Right atrium auricular region (tissue), 2 donors: ENCODE measurements at regions not wholly inside any gene's neighbourhood (a gene's known extent, or its start where the extent isn't known, plus 50 kb on each side); places are given as distances from the start of the nearest gene placed in this dataset.

Experiments used
- DNase-seq: peaks from one replicate; pipeline ENCODE4 v3.0.0-alpha.2; 2019; ENCODE audit warnings: low spot score
- H3K27ac ChIP-seq, 2 donors: fragments of 200-600 bp; sonication (generic); 1 replicate in 1 of 2; 2 replicates in 1 of 2; pipeline ENCODE4 v1.5.1; 2016 to 2019
- H3K27me3 ChIP-seq, 2 donors: fragments of 200-600 bp; sonication (generic); one replicate each; pipeline versions ENCODE4 v1.5.1 to v1.6.0; 2017 to 2019
- H3K36me3 ChIP-seq: fragments of 200-600 bp; sonication (generic); one replicate; pipeline ENCODE4 v1.5.1; 2016
- H3K4me1 ChIP-seq, 2 donors: fragments of 200-600 bp; sonication (generic); one replicate each; pipeline versions ENCODE4 v1.5.1 to v1.6.0; 2017 to 2019
- H3K4me3 ChIP-seq, 2 donors: fragments of 200-600 bp; sonication (generic); 1 replicate in 1 of 2; 2 replicates in 1 of 2; pipeline ENCODE4 v1.5.1; 2017 to 2019; ENCODE audit warnings: mild to moderate bottlenecking in 1 of 2, moderate library complexity in 1 of 2
- H3K9me3 ChIP-seq, 2 donors: fragments of 200-600 bp; sonication (generic); one replicate each; pipeline ENCODE4 v1.5.1; 2019
- CTCF ChIP-seq, 2 donors: fragments of 200-600 bp; sonication (generic); IDR thresholded peaks; one replicate each; pipeline ENCODE4 v1.5.1; 2019; ENCODE audit warnings: antibody characterized with exemption in 2 of 2

GRCh38 chr7:112996331-112996871, 90.2 kb downstream of the GPR85 start:
- Histone ChIP-seq H3K27ac (peak overlapping the region in 1 of 2 donors; percentile 90), H3K4me3 (no peak overlapping the region), H3K36me3 (no peaks in the 10 kb centered on the region), H3K27me3 (no peaks in the 10 kb centered on the region), H3K4me1 (no peaks in the 10 kb centered on the region), H3K9me3 (no peaks in the 10 kb centered on the region)
- no peak for DNase-seq
- no peak for TF ChIP-seq CTCF (IDR thresholded peaks at IDR 0.05)

DNA sequence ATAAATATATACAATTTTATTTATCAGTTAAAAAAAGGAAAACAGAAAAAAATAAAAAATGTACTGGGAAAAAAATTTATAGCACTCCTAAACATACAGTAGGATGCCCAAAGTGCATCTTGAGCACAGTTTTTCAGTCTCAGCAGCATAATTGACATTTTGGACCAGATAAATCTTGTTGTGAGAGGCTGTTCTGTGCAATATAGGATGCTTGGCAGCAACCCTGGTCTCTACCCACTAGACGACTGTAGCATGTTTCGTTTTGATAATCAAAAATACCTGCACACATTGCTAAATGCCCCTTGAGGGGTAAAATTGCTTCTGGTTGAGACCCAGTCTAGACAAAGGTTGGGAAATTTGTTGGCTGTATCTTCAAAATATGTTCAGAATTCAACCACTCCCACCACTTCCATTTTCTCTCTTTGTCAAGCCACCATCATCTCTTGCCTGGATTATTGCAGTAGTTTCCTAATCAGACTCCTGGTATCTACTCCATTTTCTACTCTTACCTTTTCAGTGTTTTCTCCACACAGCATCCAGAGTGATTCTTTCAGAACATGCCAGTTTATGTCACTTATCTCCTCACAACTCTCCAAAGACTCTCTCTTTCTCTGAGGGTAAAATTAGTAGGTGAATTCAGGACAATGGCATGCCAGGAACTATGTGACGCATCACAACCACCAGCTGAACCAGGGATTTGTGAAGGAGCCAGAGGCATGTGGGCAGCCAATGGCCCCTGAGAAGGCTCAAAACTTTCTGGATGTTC, 91.4 kb downstream of the GPR85 start:
- no peak for TF ChIP-seq CTCF (IDR thresholded peaks at IDR 0.05)
- DNase-seq = no peak

GRCh38 chr7:112994656-112995055, 92.0 kb downstream of the GPR85 start:
- no peak for DNase-seq
- Histone ChIP-seq H3K27ac (peak overlapping the region; percentile 58 to 90), H3K36me3 (no peaks in the 10 kb centered on the region), H3K9me3 (no peaks in the 10 kb centered on the region), H3K27me3 (no peaks in the 10 kb centered on the region), H3K4me1 (no peaks in the 10 kb centered on the region), H3K4me3 (peak overlapping the region; percentile 33 to 49)
- no peak for TF ChIP-seq CTCF (IDR thresholded peaks at IDR 0.05)

More for the DNA sequence above, 91.4 kb downstream of the GPR85 start:
- Histone ChIP-seq H3K9me3 (no peaks in the 10 kb centered on the region), H3K4me1 (no peaks in the 10 kb centered on the region), H3K27me3 (no peaks in the 10 kb centered on the region), H3K4me3 (peak overlapping the region; percentile 33 to 49), H3K36me3 (no peaks in the 10 kb centered on the region), H3K27ac (peak overlapping the region; percentile 58 to 90)

- no peak for DNase-seq
- peak overlapping the region in 1 of 2 donors; percentile 2 for H3K4me3 ChIP-seq
- H3K36me3 ChIP-seq = peaks cover 5% of the 10 kb centered on the region
- peaks cover 0 to 9% of the 10 kb centered on the region in 2 donors for H3K4me1 ChIP-seq
- peak overlapping the region; percentile 59 to 90 for H3K27ac ChIP-seq
- H3K9me3 ChIP-seq = no peaks in the 10 kb centered on the region
- no peak for TF ChIP-seq CTCF (IDR thresholded peaks at IDR 0.05)
- H3K27me3 ChIP-seq = no peaks in the 10 kb centered on the region
Observed at GRCh38 chr7:112990624-112991023, 96.0 kb downstream of the GPR85 start.

- Histone ChIP-seq H3K36me3 (peaks cover 15% of the 10 kb centered on the region), H3K4me1 (peaks cover 0 to 11% of the 10 kb centered on the region in 2 donors), H3K9me3 (no peaks in the 10 kb centered on the region), H3K27me3 (no peaks in the 10 kb centered on the region), H3K4me3 (no peak overlapping the region), H3K27ac (peak overlapping the region in 1 of 2 donors; percentile 90)
- no peak for TF ChIP-seq CTCF (IDR thresholded peaks at IDR 0.05)
- DNase-seq = no peak
Observed at GRCh38 chr7:112989531-112989930, 97.1 kb downstream of the GPR85 start.
